Liver (tissue), 8 donors: ENCODE measurements at regions not wholly inside any gene's neighbourhood (a gene's known extent, or its start where the extent isn't known, plus 50 kb on each side); places are given as distances from the start of the nearest gene placed in this dataset.

Source experiments
- DNase-seq: peaks from one replicate; pipeline ENCODE4 v3.0.0-alpha.2; 2017; ENCODE audit warnings: low spot score
- H3K27ac ChIP-seq, 2 donors: one replicate each; pipeline ENCODE4 v1.7.0; 2013; ENCODE audit warnings: inconsistent platforms in 2 of 2, low read length in 2 of 2, control low read depth in 1 of 2, low read depth in 1 of 2, mild to moderate bottlenecking in 1 of 2
- H3K27me3 ChIP-seq, 4 donors: one replicate each; pipeline versions ENCODE4 v1.6.1 to v1.7.0; 2013; ENCODE audit warnings: low read length in 3 of 4, inconsistent platforms in 1 of 4, mild to moderate bottlenecking in 1 of 4, moderate library complexity in 1 of 4; ENCODE audit not compliant: control insufficient read depth in 4 of 4, insufficient read depth in 4 of 4
- H3K36me3 ChIP-seq, 4 donors: one replicate each; pipeline versions ENCODE4 v1.6.1 to v1.7.0; 2013; ENCODE audit warnings: low read length in 3 of 4, mild to moderate bottlenecking in 3 of 4, low read depth in 1 of 4, moderate library complexity in 1 of 4; ENCODE audit not compliant: control insufficient read depth in 4 of 4, insufficient read depth in 3 of 4
- H3K4me1 ChIP-seq, 4 donors: one replicate each; pipeline versions ENCODE4 v1.6.1 to v1.7.0; 2013; ENCODE audit warnings: low read length in 3 of 4, mild to moderate bottlenecking in 3 of 4, moderate library complexity in 1 of 4; ENCODE audit not compliant: control insufficient read depth in 4 of 4, insufficient read depth in 4 of 4
- H3K4me3 ChIP-seq, 3 donors: one replicate each; pipeline versions ENCODE4 v1.6.1 to v1.7.0; 2013; ENCODE audit warnings: low read length in 3 of 3, control low read depth in 1 of 3, low read depth in 1 of 3, mild to moderate bottlenecking in 1 of 3
- H3K9ac ChIP-seq, 2 donors: one replicate each; pipeline ENCODE4 v1.7.0; 2013; ENCODE audit warnings: low read length in 2 of 2, mild to moderate bottlenecking in 2 of 2, moderate library complexity in 2 of 2, control low read depth in 1 of 2, low read depth in 1 of 2
- H3K9me3 ChIP-seq, 4 donors: one replicate each; pipeline versions ENCODE4 v1.6.1 to v1.7.0; 2013; ENCODE audit warnings: low read length in 3 of 4; ENCODE audit not compliant: control insufficient read depth in 4 of 4
- ATF3 ChIP-seq: IDR thresholded peaks from 2 replicates; pipeline ENCODE4 v1.6.1; 2016; ENCODE audit warnings: antibody characterized with exemption
- EGR1 ChIP-seq, 2 donors: IDR thresholded peaks; 2 replicates each; pipeline ENCODE4 v1.6.1; 2016 to 2018; ENCODE audit warnings: antibody characterized with exemption in 2 of 2, low read depth in 2 of 2
- FOXA2 ChIP-seq: IDR thresholded peaks from 2 replicates; pipeline ENCODE4 v1.6.1; 2016; ENCODE audit warnings: antibody characterized with exemption
- GABPA ChIP-seq, 2 donors: IDR thresholded peaks in 1 of 2; conservative IDR thresholded peaks in 1 of 2; 2 replicates each; pipeline ENCODE4 v1.6.1; 2016; ENCODE audit warnings: antibody characterized with exemption in 2 of 2, mild to moderate bottlenecking in 1 of 2, moderate library complexity in 1 of 2
- HNF4A ChIP-seq, 2 donors: conservative IDR thresholded peaks; 2 replicates each; pipeline ENCODE4 v1.6.1; 2016; ENCODE audit warnings: antibody characterized with exemption in 2 of 2, mild to moderate bottlenecking in 2 of 2
- HNF4G ChIP-seq: IDR thresholded peaks from 2 replicates; pipeline ENCODE4 v1.6.1; 2016; ENCODE audit warnings: antibody characterized with exemption
- NR2F2 ChIP-seq: IDR thresholded peaks from 2 replicates; pipeline ENCODE4 v1.6.1; 2016; ENCODE audit warnings: antibody characterized with exemption
- REST ChIP-seq: IDR thresholded peaks from 2 replicates; pipeline ENCODE4 v1.6.1; 2016; ENCODE audit warnings: antibody characterized with exemption, mild to moderate bottlenecking
- RXRA ChIP-seq, 2 donors: IDR thresholded peaks; 2 replicates each; pipeline ENCODE4 v1.6.1; 2017 to 2018; ENCODE audit warnings: antibody characterized with exemption in 2 of 2, mild to moderate bottlenecking in 1 of 2
- SP1 ChIP-seq: IDR thresholded peaks from 2 replicates; pipeline ENCODE4 v1.6.1; 2018; ENCODE audit warnings: antibody characterized with exemption, mild to moderate bottlenecking
- TAF1 ChIP-seq: conservative IDR thresholded peaks from 2 replicates; pipeline ENCODE4 v1.6.1; 2016; ENCODE audit warnings: antibody characterized with exemption, mild to moderate bottlenecking
- YY1 ChIP-seq: IDR thresholded peaks from 2 replicates; pipeline ENCODE4 v1.6.1; 2016; ENCODE audit warnings: antibody characterized with exemption, mild to moderate bottlenecking
- WGBS: extraction: QIAGEN DNeasy Blood & Tissue Kit; methylation state at CpG from one replicate; pipeline ENCODE4 v1.1.7; 2013; 5-methylcytosine and 5-hydroxymethylcytosine counted together
- TF ChIP-seq, protein P1 (sequence below): IDR thresholded peaks from 2 replicates; pipeline ENCODE4 v1.6.1; 2016; ENCODE audit warnings: antibody characterized with exemption
- TF ChIP-seq, protein P2 (sequence below): IDR thresholded peaks from 2 replicates; pipeline ENCODE4 v1.6.1; 2016; ENCODE audit warnings: antibody characterized with exemption
- TF ChIP-seq, protein P3 (sequence below): fragments of 150-350 bp; IDR thresholded peaks from 2 replicates; pipeline ENCODE4 v1.5.1; 2017; ENCODE audit warnings: improper control_type of control experiment, low read depth, low read length; ENCODE audit not compliant: missing input control
- donor health status: healthy.
- donor health status: healthy.
- donor health status: healthy.
- donor health status: healthy.
- donor health status: healthy.

- Histone ChIP-seq H3K4me3 (no peak overlapping the region), H3K27me3 (no peaks in the 10 kb centered on the region), H3K9me3 (no peaks in the 10 kb centered on the region), H3K4me1 (no peaks in the 10 kb centered on the region), H3K27ac (no peak overlapping the region), H3K9ac (no peak overlapping the region), H3K36me3 (no peaks in the 10 kb centered on the region)
- no peak for TF ChIP-seq GABPA (IDR thresholded peaks at IDR 0.05 in 1 of 2, conservative IDR thresholded peaks at IDR 0.05 in 1 of 2)
- TF ChIP-seq ATF3 = no peak
- TF ChIP-seq TAF1 = no peak
- TF ChIP-seq HNF4G = no peak
- TF ChIP-seq FOXA2 = no peak
- no peak for DNase-seq
- WGBS = 45% methylated on average over 2 of the region's 2 CpGs
Measured at GRCh38 chr18:5668087-5668715, 124.4 kb upstream of the EPB41L3 start.

DNA sequence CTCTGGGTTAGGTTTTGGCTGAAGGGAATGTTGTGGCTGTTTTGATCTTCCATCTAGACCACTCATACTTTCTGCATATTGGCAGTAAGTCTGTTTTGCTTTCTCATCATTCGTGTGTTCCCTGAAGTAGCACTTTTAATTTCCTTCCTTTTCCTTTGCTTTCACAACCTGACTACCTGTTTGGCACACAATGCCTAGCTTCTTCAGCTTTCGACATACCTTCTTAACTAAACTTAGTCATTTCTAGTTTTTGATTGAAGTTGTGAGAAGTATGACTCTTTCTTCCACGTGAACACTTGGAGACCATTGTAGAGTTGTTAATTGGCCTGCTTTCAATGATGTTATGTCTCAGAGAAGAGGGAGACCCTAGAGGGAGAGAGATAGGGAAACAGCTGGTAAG, 123.6 kb upstream of the EPB41L3 start:
- Histone ChIP-seq H3K27me3 (no peaks in the 10 kb centered on the region), H3K36me3 (no peaks in the 10 kb centered on the region), H3K9ac (no peak overlapping the region), H3K27ac (no peak overlapping the region), H3K4me3 (no peak overlapping the region), H3K9me3 (no peaks in the 10 kb centered on the region), H3K4me1 (no peaks in the 10 kb centered on the region)
- 71% methylated on average over 3 of the region's 3 CpGs for WGBS
- TF ChIP-seq REST (no peak), RXRA (IDR thresholded peaks at IDR 0.05) (no peak)
- no peak for DNase-seq

- H3K27ac ChIP-seq = no peak overlapping the region
- WGBS = 79% methylated on average over 3 of the region's 3 CpGs
- H3K9me3 ChIP-seq = no peaks in the 10 kb centered on the region
- no peak overlapping the region for H3K9ac ChIP-seq
- H3K4me1 ChIP-seq = no peaks in the 10 kb centered on the region
- DNase-seq = no peak
- H3K36me3 ChIP-seq = no peaks in the 10 kb centered on the region
- no peak overlapping the region for H3K4me3 ChIP-seq
- H3K27me3 ChIP-seq = peaks cover 0 to 2% (median 0%) of the 10 kb centered on the region in 4 donors
- TF ChIP-seq, protein P1, sequence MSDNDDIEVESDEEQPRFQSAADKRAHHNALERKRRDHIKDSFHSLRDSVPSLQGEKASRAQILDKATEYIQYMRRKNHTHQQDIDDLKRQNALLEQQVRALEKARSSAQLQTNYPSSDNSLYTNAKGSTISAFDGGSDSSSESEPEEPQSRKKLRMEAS = no peak
- TF ChIP-seq, protein P2, sequence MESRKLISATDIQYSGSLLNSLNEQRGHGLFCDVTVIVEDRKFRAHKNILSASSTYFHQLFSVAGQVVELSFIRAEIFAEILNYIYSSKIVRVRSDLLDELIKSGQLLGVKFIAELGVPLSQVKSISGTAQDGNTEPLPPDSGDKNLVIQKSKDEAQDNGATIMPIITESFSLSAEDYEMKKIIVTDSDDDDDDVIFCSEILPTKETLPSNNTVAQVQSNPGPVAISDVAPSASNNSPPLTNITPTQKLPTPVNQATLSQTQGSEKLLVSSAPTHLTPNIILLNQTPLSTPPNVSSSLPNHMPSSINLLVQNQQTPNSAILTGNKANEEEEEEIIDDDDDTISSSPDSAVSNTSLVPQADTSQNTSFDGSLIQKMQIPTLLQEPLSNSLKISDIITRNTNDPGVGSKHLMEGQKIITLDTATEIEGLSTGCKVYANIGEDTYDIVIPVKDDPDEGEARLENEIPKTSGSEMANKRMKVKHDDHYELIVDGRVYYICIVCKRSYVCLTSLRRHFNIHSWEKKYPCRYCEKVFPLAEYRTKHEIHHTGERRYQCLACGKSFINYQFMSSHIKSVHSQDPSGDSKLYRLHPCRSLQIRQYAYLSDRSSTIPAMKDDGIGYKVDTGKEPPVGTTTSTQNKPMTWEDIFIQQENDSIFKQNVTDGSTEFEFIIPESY = no peak
- TF ChIP-seq GABPA (IDR thresholded peaks at IDR 0.05 in 1 of 2, conservative IDR thresholded peaks at IDR 0.05 in 1 of 2) (no peak), HNF4A (conservative IDR thresholded peaks at IDR 0.05) (no peak), ATF3 (no peak), HNF4G (no peak), NR2F2 (no peak), EGR1 (IDR thresholded peaks at IDR 0.05; ENCODE audit: low read depth in 2 of 2) (no peak), SP1 (no peak), YY1 (no peak), REST (no peak)
- TF ChIP-seq, protein P3, sequence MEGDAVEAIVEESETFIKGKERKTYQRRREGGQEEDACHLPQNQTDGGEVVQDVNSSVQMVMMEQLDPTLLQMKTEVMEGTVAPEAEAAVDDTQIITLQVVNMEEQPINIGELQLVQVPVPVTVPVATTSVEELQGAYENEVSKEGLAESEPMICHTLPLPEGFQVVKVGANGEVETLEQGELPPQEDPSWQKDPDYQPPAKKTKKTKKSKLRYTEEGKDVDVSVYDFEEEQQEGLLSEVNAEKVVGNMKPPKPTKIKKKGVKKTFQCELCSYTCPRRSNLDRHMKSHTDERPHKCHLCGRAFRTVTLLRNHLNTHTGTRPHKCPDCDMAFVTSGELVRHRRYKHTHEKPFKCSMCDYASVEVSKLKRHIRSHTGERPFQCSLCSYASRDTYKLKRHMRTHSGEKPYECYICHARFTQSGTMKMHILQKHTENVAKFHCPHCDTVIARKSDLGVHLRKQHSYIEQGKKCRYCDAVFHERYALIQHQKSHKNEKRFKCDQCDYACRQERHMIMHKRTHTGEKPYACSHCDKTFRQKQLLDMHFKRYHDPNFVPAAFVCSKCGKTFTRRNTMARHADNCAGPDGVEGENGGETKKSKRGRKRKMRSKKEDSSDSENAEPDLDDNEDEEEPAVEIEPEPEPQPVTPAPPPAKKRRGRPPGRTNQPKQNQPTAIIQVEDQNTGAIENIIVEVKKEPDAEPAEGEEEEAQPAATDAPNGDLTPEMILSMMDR = no peak
Measured at GRCh38 chr18:5662586-5663090, 118.8 kb upstream of the EPB41L3 start.
